ENCODE measurements at regions not wholly inside any gene's neighbourhood (a gene's known extent, or its start where the extent isn't known, plus 50 kb on each side); places are given as distances from the start of the nearest gene placed in this dataset.

GRCh38 chrX:17986977-17987376 is 125.9 kb upstream of the RAI2 start:
- TF ChIP-seq POLR2A (IDR thresholded peaks at IDR 0.05; ENCODE audit: low read depth, low read length) (no peak), CTCF (conservative IDR thresholded peaks at IDR 0.05; ENCODE audit: low read depth, low read length) (no peak), MXI1 (IDR thresholded peaks at IDR 0.05; ENCODE audit: borderline replicate concordance, low read depth, low read length) (no peak), SMC3 (IDR thresholded peaks at IDR 0.05; ENCODE audit: low read depth, low read length) (no peak), NFE2L2 (IDR thresholded peaks at IDR 0.05; ENCODE audit: low read depth, low read length) (no peak), RFX5 (IDR thresholded peaks at IDR 0.05; ENCODE audit: low read depth, low read length) (no peak), CHD1 (IDR thresholded peaks at IDR 0.05; ENCODE audit: low read depth, low read length) (no peak), RCOR1 (IDR thresholded peaks at IDR 0.05; ENCODE audit: insufficient replicate concordance, low read length) (no peak), USF2 (IDR thresholded peaks at IDR 0.05; ENCODE audit: low read depth, low read length) (no peak), BHLHE40 (IDR thresholded peaks at IDR 0.05; ENCODE audit: low read depth, low read length) (no peak), RAD21 (IDR thresholded peaks at IDR 0.05; ENCODE audit: low read length) (no peak), FOS (IDR thresholded peaks at IDR 0.05; ENCODE audit: low read depth, low read length) (no peak), CEBPB (IDR thresholded peaks at IDR 0.05; ENCODE audit: low read depth, low read length) (no peak)

Measured in IMR-90 (cell line).